ENCODE measurements at regions not wholly inside any gene's neighbourhood (a gene's known extent, or its start where the extent isn't known, plus 50 kb on each side); places are given as distances from the start of the nearest gene placed in this dataset.

GRCh38 chr1:118326960-118327629 is 142.1 kb upstream of the SPAG17 start:
- no peak for DNase-seq (ENCODE audit: low read depth)
- H3K4me3 ChIP-seq (ENCODE audit: control insufficient read depth, low read depth, low read length) = no peak overlapping the region
- TF ChIP-seq CTCF (IDR thresholded peaks at IDR 0.05; ENCODE audit: control insufficient read depth, insufficient read depth, low read depth, low read length, missing control alignments) = no peak

GRCh38 chr1:118325550-118326225 is 140.7 kb upstream of the SPAG17 start:
- no peak for DNase-seq (ENCODE audit: low read depth)
- H3K4me3 ChIP-seq (ENCODE audit: control insufficient read depth, low read depth, low read length) = no peak overlapping the region
- TF ChIP-seq CTCF (IDR thresholded peaks at IDR 0.05; ENCODE audit: control insufficient read depth, insufficient read depth, low read depth, low read length, missing control alignments) = no peak

- TF ChIP-seq CTCF (IDR thresholded peaks at IDR 0.05; ENCODE audit: control insufficient read depth, insufficient read depth, low read depth, low read length, missing control alignments) = no peak
- H3K4me3 ChIP-seq (ENCODE audit: control insufficient read depth, low read depth, low read length) = no peak overlapping the region
- no peak for DNase-seq (ENCODE audit: low read depth)
These were observed 138.2 kb upstream of the SPAG17 start for GRCh38 chr1:118323246-118323645.

- TF ChIP-seq CTCF (IDR thresholded peaks at IDR 0.05; ENCODE audit: control insufficient read depth, insufficient read depth, low read depth, low read length, missing control alignments) = no peak
- no peak for DNase-seq (ENCODE audit: low read depth)
- no peak overlapping the region for H3K4me3 ChIP-seq (ENCODE audit: control insufficient read depth, low read depth, low read length)
These were observed 137.3 kb upstream of the SPAG17 start for GRCh38 chr1:118322331-118322730.

- DNase-seq (ENCODE audit: low read depth) = no peak
- TF ChIP-seq CTCF (IDR thresholded peaks at IDR 0.05; ENCODE audit: control insufficient read depth, insufficient read depth, low read depth, low read length, missing control alignments) = no peak
- no peak overlapping the region for H3K4me3 ChIP-seq (ENCODE audit: control insufficient read depth, low read depth, low read length)
These were observed 136.8 kb upstream of the SPAG17 start for GRCh38 chr1:118321840-118322239.

GRCh38 chr1:118317842-118318614 is 133.0 kb upstream of the SPAG17 start:
- no peak for DNase-seq (ENCODE audit: low read depth)
- no peak overlapping the region for H3K4me3 ChIP-seq (ENCODE audit: control insufficient read depth, low read depth, low read length)

More at GRCh38 chr1:118317842-118318614, 133.0 kb upstream of the SPAG17 start:
- no peak for TF ChIP-seq CTCF (IDR thresholded peaks at IDR 0.05; ENCODE audit: control insufficient read depth, insufficient read depth, low read depth, low read length, missing control alignments)
